ENCODE measurements at regions not wholly inside any gene's neighbourhood (a gene's known extent, or its start where the extent isn't known, plus 50 kb on each side); places are given as distances from the start of the nearest gene placed in this dataset.

DNA sequence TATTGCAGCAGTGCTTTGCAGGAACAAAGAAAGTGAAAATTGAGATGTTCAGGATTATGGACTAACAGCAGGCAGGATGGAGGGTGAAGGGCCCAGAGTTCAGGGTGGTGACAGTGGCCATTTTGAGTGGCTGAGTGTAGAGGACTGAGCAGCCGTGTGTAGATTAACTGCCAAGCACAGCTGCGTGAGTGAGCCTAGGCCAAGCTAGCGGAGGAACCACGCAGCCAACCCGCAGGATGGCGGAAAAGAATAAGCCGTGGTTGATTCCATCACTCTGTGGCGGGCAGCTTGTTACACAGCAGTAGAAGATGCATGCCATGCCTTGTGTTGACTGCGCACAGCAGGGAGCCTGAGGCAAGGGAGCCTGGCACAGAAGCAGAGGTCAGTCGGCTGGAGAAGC lies 102.5 kb upstream of the KIF26B start:
- no peak overlapping the region for H3K4me3 ChIP-seq
- H3K27me3 ChIP-seq: no peaks in the 10 kb centered on the region
- intact Hi-C loops (cut with DNase I; ENCODE audit: low total_unique reads): no loop called here

DNA sequence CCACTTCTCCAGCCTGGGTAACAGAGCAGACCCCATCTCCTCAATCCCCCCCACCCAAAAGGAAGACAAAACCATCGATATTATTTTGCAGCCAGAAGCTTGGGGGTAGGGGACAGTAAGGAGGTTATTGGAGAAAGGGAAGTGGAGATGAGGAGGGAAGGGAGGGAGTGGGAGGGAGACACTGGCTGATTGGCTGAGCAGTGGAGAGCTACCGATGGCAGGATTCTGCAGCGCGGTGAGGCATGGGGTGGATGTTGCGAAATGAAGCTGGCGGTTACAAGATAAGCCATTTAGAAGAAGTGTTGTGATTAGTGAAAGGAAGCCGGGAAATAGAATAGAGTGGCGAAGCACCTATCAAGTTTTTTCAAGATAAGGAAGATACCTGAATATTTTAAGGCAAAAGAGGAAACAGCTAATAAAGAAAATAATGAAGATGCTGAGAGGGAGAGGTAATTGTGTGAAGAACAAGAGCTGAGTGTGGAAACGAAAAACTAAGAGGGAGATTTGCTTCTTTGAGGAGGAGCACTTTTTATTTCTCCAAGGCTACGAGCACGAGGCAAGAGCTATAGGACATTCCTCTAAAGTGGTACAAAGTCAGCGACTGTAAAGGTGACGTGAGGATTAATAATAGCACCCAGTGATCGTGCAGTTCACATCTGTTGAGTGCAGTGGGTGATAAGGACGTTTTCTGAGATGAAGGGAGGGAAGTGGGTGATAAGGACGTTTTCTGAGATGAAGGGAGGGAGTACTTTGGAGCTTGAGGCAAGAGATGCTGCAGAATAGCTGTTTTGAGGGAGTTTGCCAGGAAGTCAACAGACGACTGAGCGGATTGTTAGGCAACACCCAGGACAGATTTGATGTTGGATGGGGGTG lies 103.2 kb upstream of the KIF26B start:
- in situ Hi-C loops (cut with MboI; ENCODE audit: low sequenced_read_pairs in 4 of 4): no loop called here
- Histone ChIP-seq H3K36me3 (no peaks in the 10 kb centered on the region), H3K9me3 (no peaks in the 10 kb centered on the region), H3K27ac (no peak overlapping the region), H3K27me3 (no peaks in the 10 kb centered on the region), H3K4me3 (no peak overlapping the region), H3K4me1 (no peaks in the 10 kb centered on the region)
- TF ChIP-seq, protein P1, sequence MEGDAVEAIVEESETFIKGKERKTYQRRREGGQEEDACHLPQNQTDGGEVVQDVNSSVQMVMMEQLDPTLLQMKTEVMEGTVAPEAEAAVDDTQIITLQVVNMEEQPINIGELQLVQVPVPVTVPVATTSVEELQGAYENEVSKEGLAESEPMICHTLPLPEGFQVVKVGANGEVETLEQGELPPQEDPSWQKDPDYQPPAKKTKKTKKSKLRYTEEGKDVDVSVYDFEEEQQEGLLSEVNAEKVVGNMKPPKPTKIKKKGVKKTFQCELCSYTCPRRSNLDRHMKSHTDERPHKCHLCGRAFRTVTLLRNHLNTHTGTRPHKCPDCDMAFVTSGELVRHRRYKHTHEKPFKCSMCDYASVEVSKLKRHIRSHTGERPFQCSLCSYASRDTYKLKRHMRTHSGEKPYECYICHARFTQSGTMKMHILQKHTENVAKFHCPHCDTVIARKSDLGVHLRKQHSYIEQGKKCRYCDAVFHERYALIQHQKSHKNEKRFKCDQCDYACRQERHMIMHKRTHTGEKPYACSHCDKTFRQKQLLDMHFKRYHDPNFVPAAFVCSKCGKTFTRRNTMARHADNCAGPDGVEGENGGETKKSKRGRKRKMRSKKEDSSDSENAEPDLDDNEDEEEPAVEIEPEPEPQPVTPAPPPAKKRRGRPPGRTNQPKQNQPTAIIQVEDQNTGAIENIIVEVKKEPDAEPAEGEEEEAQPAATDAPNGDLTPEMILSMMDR (IDR thresholded peaks at IDR 0.05 in 4 of 5, conservative IDR thresholded peaks at IDR 0.05 in 1 of 5): no peak
- no peak for TF ChIP-seq POLR2A (IDR thresholded peaks at IDR 0.05)
- intact Hi-C loops (cut with DNase I; ENCODE audit: low total_unique reads): no loop called here
- DNase-seq (no peak), ATAC-seq (no peak)

More for the DNA sequence above, 102.5 kb upstream of the KIF26B start:
- in situ Hi-C loops (cut with MboI; ENCODE audit: low sequenced_read_pairs in 4 of 4): no loop called here
- no peak overlapping the region for H3K27ac ChIP-seq
- H3K4me1 ChIP-seq: no peaks in the 10 kb centered on the region
- H3K9me3 ChIP-seq: no peaks in the 10 kb centered on the region
- no peak for TF ChIP-seq POLR2A (IDR thresholded peaks at IDR 0.05)
- TF ChIP-seq, protein P1 (IDR thresholded peaks at IDR 0.05 in 4 of 5, conservative IDR thresholded peaks at IDR 0.05 in 1 of 5): no peak
- ATAC-seq (no peak), DNase-seq (no peak)
- no peaks in the 10 kb centered on the region for H3K36me3 ChIP-seq

DNA sequence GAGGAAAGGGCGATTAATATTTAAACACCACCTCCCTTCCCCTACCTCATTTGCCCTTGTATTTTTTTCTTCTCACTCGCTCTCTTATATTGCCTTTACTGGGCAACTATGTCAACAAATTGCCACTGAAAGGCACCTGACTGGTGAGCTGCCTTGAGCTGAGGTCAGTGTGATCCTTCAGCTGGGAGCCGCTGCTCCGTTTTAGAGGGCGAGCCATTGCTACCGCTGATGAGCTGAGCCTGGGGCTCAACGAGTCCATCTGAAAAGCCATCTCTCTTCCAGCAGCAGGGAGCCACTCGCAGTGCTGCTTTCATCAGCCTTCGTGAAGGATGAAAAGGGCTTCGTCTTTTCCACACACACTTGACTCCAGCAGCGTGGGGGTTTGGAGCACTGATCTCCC lies 108.0 kb upstream of the KIF26B start:
- no peaks in the 10 kb centered on the region for H3K4me1 ChIP-seq
- no peaks in the 10 kb centered on the region for H3K36me3 ChIP-seq
- H3K4me3 ChIP-seq: no peak overlapping the region
- in situ Hi-C loops (cut with MboI; ENCODE audit: low sequenced_read_pairs in 4 of 4) (loop anchor here in 3 of 4 donors (5.0 to 25.0 kb wide), 5 partner anchors 159 to 442 kb away; no protein-coding TSS in a partner anchor), intact Hi-C loops (cut with DNase I; ENCODE audit: low total_unique reads) (loop anchor here (10.0 kb wide), 1 partner anchor 212 kb away; the partner anchor contains the start of gene COX20)
- ATAC-seq (no peak), DNase-seq (no peak)
- H3K27me3 ChIP-seq: no peaks in the 10 kb centered on the region
- H3K9me3 ChIP-seq: no peaks in the 10 kb centered on the region
- no peak overlapping the region for H3K27ac ChIP-seq
- no peak for TF ChIP-seq POLR2A (IDR thresholded peaks at IDR 0.05)
- TF ChIP-seq, protein P1 (IDR thresholded peaks at IDR 0.05 in 4 of 5, conservative IDR thresholded peaks at IDR 0.05 in 1 of 5): no peak

DNA sequence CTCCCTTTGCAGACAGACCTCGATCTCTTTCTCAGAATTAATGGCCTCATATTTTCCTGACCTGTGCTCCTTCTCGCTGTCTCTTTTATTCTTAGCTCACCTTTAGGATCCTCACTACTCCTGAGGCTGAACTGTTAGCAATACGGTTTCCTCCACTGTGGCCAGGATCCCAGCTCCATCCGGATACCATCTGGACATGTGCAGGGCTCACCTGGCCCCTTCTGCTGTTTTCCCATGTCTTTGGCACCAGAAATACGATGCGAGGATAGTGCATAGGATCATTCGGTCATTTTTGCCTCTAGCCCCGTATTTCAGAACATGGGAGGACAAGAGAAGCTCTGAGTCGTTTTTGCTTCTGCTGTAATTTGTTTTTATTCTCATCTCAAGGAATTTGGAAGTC lies 108.5 kb upstream of the KIF26B start:
- Histone ChIP-seq H3K9me3 (no peaks in the 10 kb centered on the region), H3K36me3 (no peaks in the 10 kb centered on the region), H3K4me1 (no peaks in the 10 kb centered on the region), H3K4me3 (no peak overlapping the region), H3K27ac (no peak overlapping the region), H3K27me3 (no peaks in the 10 kb centered on the region)
- TF ChIP-seq, protein P1 (IDR thresholded peaks at IDR 0.05 in 4 of 5, conservative IDR thresholded peaks at IDR 0.05 in 1 of 5): no peak
- no peak for TF ChIP-seq POLR2A (IDR thresholded peaks at IDR 0.05)
- in situ Hi-C loops (cut with MboI; ENCODE audit: low sequenced_read_pairs in 4 of 4): loop anchor here in 3 of 4 donors (5.0 to 25.0 kb wide), 5 partner anchors 159 to 442 kb away; no protein-coding TSS in a partner anchor
- ATAC-seq (no peak), DNase-seq (no peak)
- intact Hi-C loops (cut with DNase I; ENCODE audit: low total_unique reads): loop anchor here (10.0 kb wide), 1 partner anchor 212 kb away; the partner anchor contains the start of gene COX20
